Fibroblast of the aortic adventitia (primary cell): ENCODE measurements at regions not wholly inside any gene's neighbourhood (a gene's known extent, or its start where the extent isn't known, plus 50 kb on each side); places are given as distances from the start of the nearest gene placed in this dataset.

ENCODE experiments used
- DNase-seq: peaks from one replicate; pipeline ENCODE4 v3.0.0-alpha.2; 2010; ENCODE audit warnings: low read depth
- H3K4me3 ChIP-seq: 2 replicates; pipeline ENCODE4 v1.5.1; 2011; ENCODE audit warnings: low read depth, mild to moderate bottlenecking, control low read depth, low read length, moderate library complexity
- CTCF ChIP-seq: IDR thresholded peaks from 2 replicates; pipeline ENCODE4 v1.5.1; 2011; ENCODE audit warnings: mild to moderate bottlenecking, low read length, control low read depth, inconsistent platforms; ENCODE audit not compliant: insufficient read depth

GRCh38 chr6:133100865-133101264 lies 140.3 kb upstream of the EYA4 start:
- no peak for DNase-seq
- no peak overlapping the region for H3K4me3 ChIP-seq
- no peak for TF ChIP-seq CTCF

- DNase-seq, result no peak
- TF ChIP-seq CTCF, result no peak
- no peak overlapping the region for H3K4me3 ChIP-seq
Observed at GRCh38 chr6:133101790-133102189, 139.4 kb upstream of the EYA4 start.

GRCh38 chr6:133106934-133107333 lies 134.2 kb upstream of the EYA4 start:
- DNase-seq, result no peak
- no peak overlapping the region for H3K4me3 ChIP-seq
- TF ChIP-seq CTCF, result no peak

GRCh38 chr6:133108419-133108818 lies 132.7 kb upstream of the EYA4 start:
- TF ChIP-seq CTCF, result no peak
- DNase-seq, result no peak
- no peak overlapping the region for H3K4me3 ChIP-seq

DNA sequence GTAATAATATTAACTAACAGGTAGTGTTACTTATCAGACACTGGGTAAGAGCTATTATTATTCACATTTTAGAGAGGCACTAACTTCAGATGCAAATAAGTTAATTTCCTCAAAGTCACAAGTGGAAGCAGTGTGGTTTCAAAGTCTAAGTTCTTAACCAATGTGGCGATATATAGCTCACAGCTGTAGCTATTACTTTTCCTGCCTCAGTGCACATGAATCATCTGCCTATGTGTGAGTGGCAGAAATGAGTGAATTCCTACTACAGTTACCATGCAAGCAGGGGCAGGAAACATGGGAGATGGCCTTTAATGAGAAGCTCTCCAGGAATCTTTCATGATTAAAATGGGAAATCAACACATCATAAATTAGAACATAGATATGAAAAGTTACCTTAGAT lies 126.2 kb upstream of the EYA4 start:
- no peak for TF ChIP-seq CTCF
- no peak for DNase-seq
- no peak overlapping the region for H3K4me3 ChIP-seq

GRCh38 chr6:133115946-133116345 lies 125.2 kb upstream of the EYA4 start:
- no peak for TF ChIP-seq CTCF
- H3K4me3 ChIP-seq, result no peak overlapping the region
- no peak for DNase-seq

- no peak overlapping the region for H3K4me3 ChIP-seq
- no peak for DNase-seq
- TF ChIP-seq CTCF, result no peak
Observed at GRCh38 chr6:133128191-133128590, 113.0 kb upstream of the EYA4 start.
